Activated CD8-positive, alpha-beta memory T cell treated with anti-CD3 and anti-CD28 coated beads for 4 hours (primary cell): ENCODE measurements at regions not wholly inside any gene's neighbourhood (a gene's known extent, or its start where the extent isn't known, plus 50 kb on each side); places are given as distances from the start of the nearest gene placed in this dataset.

Source experiments
- DNase-seq, 2 donors: peaks; one replicate each; pipeline ENCODE4 v3.0.0-alpha.2; 2020; ENCODE audit warnings: low read depth in 2 of 2

- DNase-seq: no peak
Measured at GRCh38 chr2:16296331-16297250, 356.2 kb downstream of the MYCN start.

- no peak for DNase-seq
Measured at GRCh38 chr2:16296038-16296290, 355.6 kb downstream of the MYCN start.

- no peak for DNase-seq
Measured at GRCh38 chr2:16294791-16295190, 354.4 kb downstream of the MYCN start.

- DNase-seq: no peak
Measured at GRCh38 chr2:16293871-16294270, 353.5 kb downstream of the MYCN start.

GRCh38 chr2:16293398-16293797 is 353.0 kb downstream of the MYCN start:
- DNase-seq: no peak

- no peak for DNase-seq
Measured at GRCh38 chr2:16291731-16292550, 351.6 kb downstream of the MYCN start.

GRCh38 chr2:16291226-16291625 is 350.9 kb downstream of the MYCN start:
- no peak for DNase-seq

- DNase-seq: no peak
Measured at GRCh38 chr2:16290311-16291020, 350.1 kb downstream of the MYCN start.

GRCh38 chr2:16288371-16289112 is 348.2 kb downstream of the MYCN start:
- DNase-seq: no peak

- no peak for DNase-seq
Measured at GRCh38 chr2:16287831-16288230, 347.5 kb downstream of the MYCN start.

GRCh38 chr2:16287281-16287680 is 346.9 kb downstream of the MYCN start:
- no peak for DNase-seq

- DNase-seq: no peak
Measured at GRCh38 chr2:16285813-16286510, 345.6 kb downstream of the MYCN start.

- no peak for DNase-seq
Measured at GRCh38 chr2:16284941-16285625, 344.7 kb downstream of the MYCN start.

GRCh38 chr2:16283071-16283850 is 342.9 kb downstream of the MYCN start:
- DNase-seq: no peak

- DNase-seq: no peak
Measured at GRCh38 chr2:16282511-16282910, 342.2 kb downstream of the MYCN start.

GRCh38 chr2:16281451-16282335 is 341.3 kb downstream of the MYCN start:
- DNase-seq: no peak

GRCh38 chr2:16280081-16280480 is 339.7 kb downstream of the MYCN start:
- DNase-seq: no peak

- no peak for DNase-seq
Measured at GRCh38 chr2:16279641-16280040, 339.3 kb downstream of the MYCN start.

- no peak for DNase-seq
Measured at GRCh38 chr2:16279201-16279570, 338.8 kb downstream of the MYCN start.
